Upper lobe of right lung (tissue), 1 donor: ENCODE measurements at regions not wholly inside any gene's neighbourhood (a gene's known extent, or its start where the extent isn't known, plus 50 kb on each side); places are given as distances from the start of the nearest gene placed in this dataset.

Source experiments
- ATAC-seq: fragments of 200-7000 bp; cut with Tn5 transposase; one replicate; pipeline ENCODE4 v1.9.1; 2020; ENCODE audit warnings: mild to moderate bottlenecking, moderate library complexity
- DNase-seq: peaks from one replicate; pipeline ENCODE4 v3.0.0-alpha.2; 2020
- H3K27ac ChIP-seq: fragments of 200-600 bp; one replicate; pipeline ENCODE4 v1.8.0; 2022
- H3K27me3 ChIP-seq: fragments of 200-600 bp; one replicate; pipeline ENCODE4 v1.8.0; 2022; ENCODE audit warnings: mild to moderate bottlenecking
- H3K36me3 ChIP-seq: fragments of 200-600 bp; one replicate; pipeline ENCODE4 v1.8.0; 2022
- H3K4me1 ChIP-seq: fragments of 200-600 bp; one replicate; pipeline ENCODE4 v1.8.0; 2022
- H3K4me3 ChIP-seq: fragments of 200-600 bp; one replicate; pipeline ENCODE4 v1.8.0; 2022; ENCODE audit warnings: mild to moderate bottlenecking
- H3K9me3 ChIP-seq: fragments of 200-600 bp; one replicate; pipeline ENCODE4 v1.8.0; 2022
- CTCF ChIP-seq: fragments of 200-600 bp; IDR thresholded peaks from one replicate; pipeline ENCODE4 v1.8.0; 2022; ENCODE audit warnings: antibody characterized with exemption
- intact Hi-C: fragments of 100-400 bp; cut with DNase I; formaldehyde crosslinking; loops from one replicate; pipeline ENCODE4 v1.11.0; 2022
- donor health status: DM: no; HTN: yes; CAD: no; lungs with severe emphysema.

- Histone ChIP-seq H3K9me3 (no peaks in the 10 kb centered on the region), H3K4me3 (no peak overlapping the region), H3K27me3 (no peaks in the 10 kb centered on the region), H3K27ac (no peak overlapping the region), H3K4me1 (no peaks in the 10 kb centered on the region), H3K36me3 (no peaks in the 10 kb centered on the region)
- no peak for TF ChIP-seq CTCF
- DNase-seq (no peak), ATAC-seq (no peak)
- intact Hi-C loops: loop anchor here (10.0 kb wide), 1 partner anchor 864 kb away; no protein-coding TSS in a partner anchor
Observed at GRCh38 chr18:39681061-39681460, 2115.5 kb upstream of the CELF4 start.

GRCh38 chr18:39675906-39676305 is 2110.3 kb upstream of the CELF4 start:
- Histone ChIP-seq H3K36me3 (no peaks in the 10 kb centered on the region), H3K4me1 (no peaks in the 10 kb centered on the region), H3K27me3 (no peaks in the 10 kb centered on the region), H3K4me3 (no peak overlapping the region), H3K9me3 (no peaks in the 10 kb centered on the region), H3K27ac (no peak overlapping the region)
- DNase-seq (no peak), ATAC-seq (peak; percentile 19)
- TF ChIP-seq CTCF: no peak
- intact Hi-C loops: no loop called here

- no peaks in the 10 kb centered on the region for H3K36me3 ChIP-seq
- no peak overlapping the region for H3K27ac ChIP-seq
- H3K4me3 ChIP-seq: no peak overlapping the region
- ATAC-seq: peak; percentile 54
- DNase-seq: no peak
- intact Hi-C loops: no loop called here
- no peaks in the 10 kb centered on the region for H3K9me3 ChIP-seq
- no peak for TF ChIP-seq CTCF
- no peaks in the 10 kb centered on the region for H3K27me3 ChIP-seq
- H3K4me1 ChIP-seq: no peaks in the 10 kb centered on the region
Observed at GRCh38 chr18:39675368-39675767, 2109.8 kb upstream of the CELF4 start.

- Histone ChIP-seq H3K4me1 (no peaks in the 10 kb centered on the region), H3K27ac (no peak overlapping the region), H3K27me3 (no peaks in the 10 kb centered on the region), H3K9me3 (no peaks in the 10 kb centered on the region), H3K4me3 (no peak overlapping the region), H3K36me3 (no peaks in the 10 kb centered on the region)
- intact Hi-C loops: no loop called here
- DNase-seq (no peak), ATAC-seq (no peak)
- TF ChIP-seq CTCF: no peak
Observed at GRCh38 chr18:39672171-39672570, 2106.6 kb upstream of the CELF4 start.

- no peak for TF ChIP-seq CTCF
- no peaks in the 10 kb centered on the region for H3K9me3 ChIP-seq
- H3K4me1 ChIP-seq: no peaks in the 10 kb centered on the region
- ATAC-seq (no peak), DNase-seq (no peak)
- no peak overlapping the region for H3K4me3 ChIP-seq
- H3K36me3 ChIP-seq: no peaks in the 10 kb centered on the region
- H3K27ac ChIP-seq: no peak overlapping the region
- intact Hi-C loops: no loop called here
- H3K27me3 ChIP-seq: no peaks in the 10 kb centered on the region
Observed at GRCh38 chr18:39667905-39668304, 2102.3 kb upstream of the CELF4 start.

GRCh38 chr18:39666541-39666940 is 2100.9 kb upstream of the CELF4 start:
- Histone ChIP-seq H3K4me1 (no peaks in the 10 kb centered on the region), H3K27ac (no peak overlapping the region), H3K27me3 (no peaks in the 10 kb centered on the region), H3K36me3 (no peaks in the 10 kb centered on the region), H3K4me3 (no peak overlapping the region), H3K9me3 (no peaks in the 10 kb centered on the region)
- intact Hi-C loops: no loop called here
- no peak for TF ChIP-seq CTCF
- DNase-seq (no peak), ATAC-seq (no peak)
